Right lobe of liver (tissue), 6 donors: ENCODE measurements at regions not wholly inside any gene's neighbourhood (a gene's known extent, or its start where the extent isn't known, plus 50 kb on each side); places are given as distances from the start of the nearest gene placed in this dataset.
A peak's percentile ranks its signal among the peaks of the same experiment; 100 is the strongest.

ENCODE experiments used
- ATAC-seq, 4 donors: fragments of 200-7000 bp; cut with Tn5 transposase; one replicate each; pipeline ENCODE4 v1.9.1; 2020; ENCODE audit warnings: mild to moderate bottlenecking in 4 of 4, moderate library complexity in 4 of 4
- DNase-seq, 3 donors: peaks; one replicate each; pipeline ENCODE4 v3.0.0-alpha.2; 2020
- H3K27ac ChIP-seq, 3 donors: fragments of 200-600 bp; one replicate each; pipeline ENCODE4 v1.8.0; 2022
- H3K27me3 ChIP-seq, 2 donors: fragments of 200-600 bp; one replicate each; pipeline ENCODE4 v1.8.0; 2022
- H3K36me3 ChIP-seq, 4 donors: fragments of 200-600 bp; sonication (generic) in 1 of 4; one replicate each; pipeline versions ENCODE4 v1.5.1 to v1.8.0; 2017 to 2022; ENCODE audit warnings: control low read depth in 1 of 4
- H3K4me1 ChIP-seq, 4 donors: fragments of 200-600 bp; sonication (generic) in 1 of 4; one replicate each; pipeline versions ENCODE4 v1.5.1 to v1.8.0; 2017 to 2022; ENCODE audit warnings: control low read depth in 1 of 4
- H3K4me3 ChIP-seq, 3 donors: fragments of 200-600 bp; one replicate each; pipeline ENCODE4 v1.8.0; 2022
- H3K9me3 ChIP-seq, 4 donors: fragments of 200-600 bp; sonication (generic) in 1 of 4; one replicate each; pipeline versions ENCODE4 v1.5.1 to v1.8.0; 2017 to 2022; ENCODE audit warnings: control low read depth in 1 of 4
- POLR2A ChIP-seq: fragments of 450-650 bp; IDR thresholded peaks from one replicate; pipeline ENCODE4 v1.6.1; 2017; ENCODE audit warnings: antibody characterized with exemption, mild to moderate bottlenecking
- WGBS: methylation state at CpG from one replicate; pipeline ENCODE4 v1.1.6; 2018; ENCODE audit warnings: low coverage, low lambda C conversion rate; ENCODE audit not compliant: insufficient coverage; ENCODE audit errors: missing lambda C conversion rate; 5-methylcytosine and 5-hydroxymethylcytosine counted together
- intact Hi-C, 2 donors: fragments of 100-400 bp; cut with DNase I; formaldehyde crosslinking; loops; one replicate each; pipeline versions ENCODE4 v1.11.2 to v1.14.1; 2022
- TF ChIP-seq, protein P1 (sequence below), 4 donors: fragments of 200-600 bp in 3 of 4; fragments of 450-650 bp in 1 of 4; IDR thresholded peaks; one replicate each; pipeline versions ENCODE4 v1.5.1 to v1.8.0; 2016 to 2022; ENCODE audit warnings: antibody characterized with exemption in 4 of 4, mild to moderate bottlenecking in 2 of 4
- donor health status: DM: no; HTN: yes; CAD: no.
- donor health status: DM: no; HTN: no; CAD: no.
- donor health status: DM: no; HTN: no; CAD: no.
- donor health status: DM: no; HTN: yes; CAD: no.
- donor health status: DM: no; HTN: yes; CAD: no.

DNA sequence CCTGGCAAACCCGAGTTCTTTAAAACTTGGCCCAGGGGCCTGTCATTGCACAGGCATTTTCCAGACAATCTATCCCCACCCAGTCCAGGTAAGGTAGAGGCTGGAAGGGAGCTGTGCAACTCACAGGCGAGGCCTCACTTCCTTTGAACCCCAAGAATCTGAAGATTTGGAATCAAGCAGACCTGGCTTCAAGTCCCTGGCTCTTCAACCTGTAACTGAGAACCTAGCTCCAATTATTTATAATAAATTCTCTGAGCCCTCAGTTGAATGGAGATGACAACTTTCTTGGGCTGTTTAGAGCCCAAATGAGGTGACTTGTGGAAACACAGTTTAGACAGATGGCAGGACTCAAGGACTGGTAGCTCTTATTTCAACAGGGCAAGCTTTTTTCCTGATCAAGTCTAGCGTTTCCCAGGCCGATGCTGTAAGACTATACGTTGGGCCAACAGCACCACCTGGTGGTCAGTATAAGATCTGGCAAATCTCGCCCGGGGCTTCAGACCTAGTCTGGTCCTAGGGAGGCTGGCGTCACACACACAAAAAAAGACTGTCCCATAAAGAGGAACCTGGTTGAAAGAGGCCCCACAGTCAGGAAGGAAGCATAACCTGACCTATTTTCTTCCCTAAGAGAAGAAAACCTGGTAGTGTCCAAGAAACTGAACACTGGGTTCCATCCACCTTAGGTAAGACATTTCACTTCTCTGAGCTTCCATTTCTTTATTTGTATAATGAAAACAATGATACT is 117.9 kb downstream of the C17orf67 start:
- ATAC-seq (peak; percentile 91 to 98 (median 96)), DNase-seq (peak; percentile 68 to 76 (median 74))
- Histone ChIP-seq H3K27me3 (no peaks in the 10 kb centered on the region), H3K36me3 (no peaks in the 10 kb centered on the region), H3K27ac (no peak overlapping the region), H3K4me1 (no peaks in the 10 kb centered on the region), H3K9me3 (no peaks in the 10 kb centered on the region), H3K4me3 (no peak overlapping the region)
- intact Hi-C loops = loop anchor here (5.0 to 10.0 kb wide), 2 partner anchors 121 to 123 kb away; partner anchors contain the start of gene NOG (in 2 of the 2)
- 15% methylated on average over 8 of the region's 8 CpGs for WGBS
- TF ChIP-seq, protein P1, sequence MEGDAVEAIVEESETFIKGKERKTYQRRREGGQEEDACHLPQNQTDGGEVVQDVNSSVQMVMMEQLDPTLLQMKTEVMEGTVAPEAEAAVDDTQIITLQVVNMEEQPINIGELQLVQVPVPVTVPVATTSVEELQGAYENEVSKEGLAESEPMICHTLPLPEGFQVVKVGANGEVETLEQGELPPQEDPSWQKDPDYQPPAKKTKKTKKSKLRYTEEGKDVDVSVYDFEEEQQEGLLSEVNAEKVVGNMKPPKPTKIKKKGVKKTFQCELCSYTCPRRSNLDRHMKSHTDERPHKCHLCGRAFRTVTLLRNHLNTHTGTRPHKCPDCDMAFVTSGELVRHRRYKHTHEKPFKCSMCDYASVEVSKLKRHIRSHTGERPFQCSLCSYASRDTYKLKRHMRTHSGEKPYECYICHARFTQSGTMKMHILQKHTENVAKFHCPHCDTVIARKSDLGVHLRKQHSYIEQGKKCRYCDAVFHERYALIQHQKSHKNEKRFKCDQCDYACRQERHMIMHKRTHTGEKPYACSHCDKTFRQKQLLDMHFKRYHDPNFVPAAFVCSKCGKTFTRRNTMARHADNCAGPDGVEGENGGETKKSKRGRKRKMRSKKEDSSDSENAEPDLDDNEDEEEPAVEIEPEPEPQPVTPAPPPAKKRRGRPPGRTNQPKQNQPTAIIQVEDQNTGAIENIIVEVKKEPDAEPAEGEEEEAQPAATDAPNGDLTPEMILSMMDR (IDR thresholded peaks at IDR 0.05) = peak; percentile 73 to 87 (median 84)
- no peak for TF ChIP-seq POLR2A

DNA sequence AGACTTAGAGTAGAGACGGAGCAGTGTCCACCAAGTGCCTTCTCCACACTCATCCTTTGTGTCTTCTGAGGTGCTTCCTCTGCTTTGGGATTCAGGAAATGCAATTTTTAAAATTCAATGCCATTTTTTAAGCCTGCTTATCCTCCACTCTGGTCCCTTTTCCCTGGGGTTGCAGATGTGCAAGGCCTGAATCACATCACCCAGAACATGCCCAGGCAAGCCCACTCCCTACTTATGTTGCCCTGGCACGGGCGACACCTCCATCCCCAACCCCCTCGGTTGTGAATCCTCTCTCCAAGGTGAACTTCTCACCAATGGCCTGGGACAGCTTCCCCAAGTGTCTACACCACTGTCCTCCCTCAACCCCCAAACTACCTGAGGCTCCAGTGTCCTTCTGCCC is 116.2 kb downstream of the C17orf67 start:
- intact Hi-C loops = loop anchor here (5.0 to 10.0 kb wide), 2 partner anchors 123 to 125 kb away; partner anchors contain the start of gene NOG (in 2 of the 2)
- no peaks in the 10 kb centered on the region for H3K27me3 ChIP-seq
- WGBS = 74% methylated on average over 4 of the region's 4 CpGs
- no peaks in the 10 kb centered on the region for H3K4me1 ChIP-seq
- no peak for DNase-seq
- H3K4me3 ChIP-seq = no peak overlapping the region
- TF ChIP-seq, protein P1 (IDR thresholded peaks at IDR 0.05) = no peak
- TF ChIP-seq POLR2A = no peak
- H3K27ac ChIP-seq = no peak overlapping the region
- H3K36me3 ChIP-seq = no peaks in the 10 kb centered on the region
- ATAC-seq = no peak
- no peaks in the 10 kb centered on the region for H3K9me3 ChIP-seq

DNA sequence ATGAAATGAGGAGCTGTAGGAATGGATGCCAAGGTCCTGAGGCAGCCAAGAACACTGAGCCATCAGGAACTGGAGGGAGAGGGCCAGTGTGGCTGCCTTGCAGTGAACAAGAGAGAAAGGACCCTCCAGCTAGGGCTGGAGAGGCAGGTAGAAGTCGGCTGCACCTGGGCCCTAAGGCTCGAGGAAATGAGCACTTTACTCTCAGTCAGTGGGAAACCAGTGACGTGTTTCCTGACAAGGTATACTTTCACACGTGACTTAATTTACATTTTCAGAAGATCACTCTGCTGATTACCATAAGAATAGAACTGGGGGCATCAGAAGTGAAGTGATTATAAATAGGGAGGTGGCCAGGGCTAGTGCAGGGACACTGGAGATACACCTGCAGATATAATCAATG is 115.2 kb downstream of the C17orf67 start:
- Histone ChIP-seq H3K27ac (no peak overlapping the region), H3K27me3 (no peaks in the 10 kb centered on the region), H3K9me3 (no peaks in the 10 kb centered on the region), H3K4me3 (no peak overlapping the region), H3K36me3 (no peaks in the 10 kb centered on the region), H3K4me1 (no peaks in the 10 kb centered on the region)
- TF ChIP-seq, protein P1 (IDR thresholded peaks at IDR 0.05) = no peak
- no peak for TF ChIP-seq POLR2A
- ATAC-seq (no peak), DNase-seq (no peak)
- intact Hi-C loops = loop anchor here (5.0 to 10.0 kb wide), 2 partner anchors 124 to 126 kb away; partner anchors contain the start of gene NOG (in 2 of the 2)
- 39% methylated on average over 4 of the region's 4 CpGs for WGBS

DNA sequence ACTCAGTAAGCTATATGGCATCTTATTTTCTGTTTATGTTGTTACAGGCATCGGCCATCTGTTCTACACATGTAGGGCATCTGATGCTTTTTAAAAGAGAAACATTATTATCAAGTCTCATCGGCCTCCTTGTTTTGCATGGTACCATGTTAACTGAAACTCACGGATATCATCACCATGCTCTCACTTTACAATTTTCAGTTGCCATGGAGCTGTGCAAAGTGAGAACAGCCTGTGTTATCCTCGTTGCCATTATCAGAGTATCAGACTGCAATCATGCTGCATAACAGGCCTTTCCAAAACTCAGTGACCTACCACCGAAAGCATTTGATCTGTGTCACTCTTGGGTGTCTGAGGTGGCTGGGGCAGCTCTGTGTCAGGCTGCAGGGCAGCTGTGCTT is 110.3 kb downstream of the C17orf67 start:
- Histone ChIP-seq H3K27ac (no peak overlapping the region), H3K4me3 (no peak overlapping the region), H3K27me3 (no peaks in the 10 kb centered on the region), H3K9me3 (no peaks in the 10 kb centered on the region), H3K4me1 (no peaks in the 10 kb centered on the region), H3K36me3 (no peaks in the 10 kb centered on the region)
- ATAC-seq (no peak), DNase-seq (no peak)
- WGBS = 64% methylated on average over 5 of the region's 5 CpGs
- TF ChIP-seq, protein P1 (IDR thresholded peaks at IDR 0.05) = no peak
- TF ChIP-seq POLR2A = no peak
- intact Hi-C loops = no loop called here
